ENCODE measurements at regions not wholly inside any gene's neighbourhood (a gene's known extent, or its start where the extent isn't known, plus 50 kb on each side); places are given as distances from the start of the nearest gene placed in this dataset.

- TF ChIP-seq ZNF274 (CRISPR knock-in tag; IDR thresholded peaks at IDR 0.05), result no peak
- TF ChIP-seq KLF16 (CRISPR knock-in tag; IDR thresholded peaks at IDR 0.05), result no peak
- no peak for TF ChIP-seq KIAA2018 (CRISPR knock-in tag; IDR thresholded peaks at IDR 0.05; ENCODE audit: borderline replicate concordance)
- no peak for TF ChIP-seq MAX (IDR thresholded peaks at IDR 0.05)
- no peak for TF ChIP-seq CTCF (CRISPR knock-in tag; IDR thresholded peaks at IDR 0.05)
- no peak for TF ChIP-seq ZNF572 (CRISPR knock-in tag; IDR thresholded peaks at IDR 0.05)
- TF ChIP-seq ZNF850 (CRISPR knock-in tag; conservative IDR thresholded peaks at IDR 0.05), result no peak
- no peak for TF ChIP-seq ZNF550 (CRISPR knock-in tag; IDR thresholded peaks at IDR 0.05; ENCODE audit: borderline replicate concordance)
- no peak for TF ChIP-seq USF2 (IDR thresholded peaks at IDR 0.05; ENCODE audit: low read depth, low read length)
- no peak for TF ChIP-seq USF2 (CRISPR knock-in tag; IDR thresholded peaks at IDR 0.05; ENCODE audit: borderline replicate concordance)
- TF ChIP-seq HNRNPUL1 (IDR thresholded peaks at IDR 0.05; ENCODE audit: low read depth, low read length), result no peak
- TF ChIP-seq ZBTB7B (CRISPR knock-in tag; IDR thresholded peaks at IDR 0.05), result no peak
- TF ChIP-seq MYC (CRISPR knock-in tag; IDR thresholded peaks at IDR 0.05; ENCODE audit: borderline replicate concordance), result no peak
These were observed 404.8 kb downstream of the HLX start for GRCh38 chr1:221284028-221284427.

Measured in HepG2 (cell line).